ENCODE measurements at regions not wholly inside any gene's neighbourhood (a gene's known extent, or its start where the extent isn't known, plus 50 kb on each side); places are given as distances from the start of the nearest gene placed in this dataset.

DNA sequence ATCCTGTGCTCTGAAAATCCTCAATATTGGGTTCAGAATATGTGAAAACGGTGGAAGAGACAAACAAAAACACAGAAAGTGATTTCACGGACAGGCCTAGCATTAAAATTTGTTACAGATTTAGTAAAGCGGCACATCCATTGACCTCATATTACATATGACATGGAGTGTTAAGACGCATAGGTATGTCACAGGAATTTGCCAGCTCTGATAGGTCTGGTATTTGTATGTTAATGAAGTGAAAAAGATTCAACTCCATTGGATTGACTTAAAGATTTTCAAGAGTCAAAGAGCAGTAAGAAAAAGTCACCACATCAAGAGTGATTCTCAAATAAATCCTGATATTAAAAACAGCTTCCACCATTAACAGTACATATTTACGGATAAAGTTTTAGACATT, 396.5 kb upstream of the SEMA6A start:
- Histone ChIP-seq H3K27ac (ENCODE audit: control insufficient read depth, insufficient read depth, low read length) (no peak overlapping the region), H3K4me3 (ENCODE audit: control insufficient read depth in 2 of 3, extremely low read depth in 1 of 3, insufficient read depth in 2 of 3, low read depth in 1 of 3, low read length in 3 of 3) (no peak overlapping the region), H3K9me3 (ENCODE audit: control insufficient read depth, low read depth, low read length) (no peaks in the 10 kb centered on the region), H3K79me2 (ENCODE audit: control insufficient read depth, insufficient read depth, low read length) (no peaks in the 10 kb centered on the region), H3K9ac (ENCODE audit: control insufficient read depth, extremely low read depth, insufficient read depth, low read length) (no peak overlapping the region), H3K4me2 (ENCODE audit: control insufficient read depth, extremely low read depth, insufficient read depth, low read depth, low read length) (no peak overlapping the region), H3K36me3 (ENCODE audit: control insufficient read depth in 2 of 2, extremely low read depth in 1 of 2, insufficient read depth in 2 of 2, low read length in 2 of 2) (no peaks in the 10 kb centered on the region), H3K9me1 (ENCODE audit: control insufficient read depth, extremely low read depth, insufficient read depth, low read length) (no peaks in the 10 kb centered on the region), H3K27me3 (ENCODE audit: control insufficient read depth, extremely low read depth, insufficient read depth, low read length) (no peaks in the 10 kb centered on the region), H3K4me1 (ENCODE audit: control insufficient read depth, extremely low read depth, insufficient read depth, low read length) (no peaks in the 10 kb centered on the region), H2AFZ (ENCODE audit: control insufficient read depth, low read length) (no peak overlapping the region), H4K20me1 (ENCODE audit: control insufficient read depth, extremely low read depth, insufficient read depth, low read length) (no peaks in the 10 kb centered on the region)
- FAIRE-seq (no peak), DNase-seq (ENCODE audit: low read depth, low spot score) (no peak)
- dilution Hi-C loops (cut with MboI; ENCODE audit: extremely low pct_ligation_motif_present, low sequenced_read_pairs), result no loop called here
- TF ChIP-seq EZH2 (IDR thresholded peaks at IDR 0.05; ENCODE audit: low read length), result no peak
- TF ChIP-seq, protein P1, sequence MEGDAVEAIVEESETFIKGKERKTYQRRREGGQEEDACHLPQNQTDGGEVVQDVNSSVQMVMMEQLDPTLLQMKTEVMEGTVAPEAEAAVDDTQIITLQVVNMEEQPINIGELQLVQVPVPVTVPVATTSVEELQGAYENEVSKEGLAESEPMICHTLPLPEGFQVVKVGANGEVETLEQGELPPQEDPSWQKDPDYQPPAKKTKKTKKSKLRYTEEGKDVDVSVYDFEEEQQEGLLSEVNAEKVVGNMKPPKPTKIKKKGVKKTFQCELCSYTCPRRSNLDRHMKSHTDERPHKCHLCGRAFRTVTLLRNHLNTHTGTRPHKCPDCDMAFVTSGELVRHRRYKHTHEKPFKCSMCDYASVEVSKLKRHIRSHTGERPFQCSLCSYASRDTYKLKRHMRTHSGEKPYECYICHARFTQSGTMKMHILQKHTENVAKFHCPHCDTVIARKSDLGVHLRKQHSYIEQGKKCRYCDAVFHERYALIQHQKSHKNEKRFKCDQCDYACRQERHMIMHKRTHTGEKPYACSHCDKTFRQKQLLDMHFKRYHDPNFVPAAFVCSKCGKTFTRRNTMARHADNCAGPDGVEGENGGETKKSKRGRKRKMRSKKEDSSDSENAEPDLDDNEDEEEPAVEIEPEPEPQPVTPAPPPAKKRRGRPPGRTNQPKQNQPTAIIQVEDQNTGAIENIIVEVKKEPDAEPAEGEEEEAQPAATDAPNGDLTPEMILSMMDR (optimal IDR thresholded peaks at IDR 0.05 in 1 of 3, IDR thresholded peaks at IDR 0.05 in 1 of 3, conservative IDR thresholded peaks at IDR 0.05 in 1 of 3; ENCODE audit: extremely low read depth in 1 of 3, insufficient read depth in 2 of 3, low read length in 3 of 3), result no peak

DNA sequence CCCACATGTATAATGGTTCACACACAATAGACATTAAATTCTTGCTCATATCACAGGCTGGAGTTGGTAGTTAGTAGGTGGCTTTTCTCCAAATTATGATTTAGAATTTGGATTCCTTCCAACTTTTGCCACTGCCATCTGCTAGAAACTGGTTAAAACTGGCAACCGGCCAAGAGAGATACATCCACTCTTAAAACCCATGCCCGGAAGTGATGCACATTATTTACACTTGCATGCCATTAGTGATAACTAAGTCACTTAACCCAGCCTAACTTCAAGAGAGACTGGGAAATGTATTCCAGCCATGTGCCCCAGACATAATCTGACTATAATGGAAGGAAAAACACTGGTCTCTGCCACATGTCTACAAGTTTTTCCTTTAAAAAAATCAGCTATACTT, 395.7 kb upstream of the SEMA6A start:
- no peak overlapping the region for H2AFZ ChIP-seq (ENCODE audit: control insufficient read depth, low read length)
- no peak overlapping the region for H3K9ac ChIP-seq (ENCODE audit: control insufficient read depth, extremely low read depth, insufficient read depth, low read length)
- no peaks in the 10 kb centered on the region for H3K9me3 ChIP-seq (ENCODE audit: control insufficient read depth, low read depth, low read length)
- no peaks in the 10 kb centered on the region for H4K20me1 ChIP-seq (ENCODE audit: control insufficient read depth, extremely low read depth, insufficient read depth, low read length)
- dilution Hi-C loops (cut with MboI; ENCODE audit: extremely low pct_ligation_motif_present, low sequenced_read_pairs), result no loop called here
- no peaks in the 10 kb centered on the region for H3K9me1 ChIP-seq (ENCODE audit: control insufficient read depth, extremely low read depth, insufficient read depth, low read length)
- no peaks in the 10 kb centered on the region for H3K4me1 ChIP-seq (ENCODE audit: control insufficient read depth, extremely low read depth, insufficient read depth, low read length)
- H3K4me3 ChIP-seq (ENCODE audit: control insufficient read depth in 2 of 3, extremely low read depth in 1 of 3, insufficient read depth in 2 of 3, low read depth in 1 of 3, low read length in 3 of 3), result no peak overlapping the region
- H3K27me3 ChIP-seq (ENCODE audit: control insufficient read depth, extremely low read depth, insufficient read depth, low read length), result no peaks in the 10 kb centered on the region
- no peaks in the 10 kb centered on the region for H3K79me2 ChIP-seq (ENCODE audit: control insufficient read depth, insufficient read depth, low read length)
- TF ChIP-seq EZH2 (IDR thresholded peaks at IDR 0.05; ENCODE audit: low read length), result no peak
- TF ChIP-seq, protein P1 (optimal IDR thresholded peaks at IDR 0.05 in 1 of 3, IDR thresholded peaks at IDR 0.05 in 1 of 3, conservative IDR thresholded peaks at IDR 0.05 in 1 of 3; ENCODE audit: extremely low read depth in 1 of 3, insufficient read depth in 2 of 3, low read length in 3 of 3), result no peak
- no peak overlapping the region for H3K4me2 ChIP-seq (ENCODE audit: control insufficient read depth, extremely low read depth, insufficient read depth, low read depth, low read length)
- DNase-seq (ENCODE audit: low read depth, low spot score), result no peak
- H3K27ac ChIP-seq (ENCODE audit: control insufficient read depth, insufficient read depth, low read length), result no peak overlapping the region
- H3K36me3 ChIP-seq (ENCODE audit: control insufficient read depth in 2 of 2, extremely low read depth in 1 of 2, insufficient read depth in 2 of 2, low read length in 2 of 2), result no peaks in the 10 kb centered on the region
- FAIRE-seq, result no peak

Measured in keratinocyte (primary cell).